ENCODE measurements at regions not wholly inside any gene's neighbourhood (a gene's known extent, or its start where the extent isn't known, plus 50 kb on each side); places are given as distances from the start of the nearest gene placed in this dataset.

DNA sequence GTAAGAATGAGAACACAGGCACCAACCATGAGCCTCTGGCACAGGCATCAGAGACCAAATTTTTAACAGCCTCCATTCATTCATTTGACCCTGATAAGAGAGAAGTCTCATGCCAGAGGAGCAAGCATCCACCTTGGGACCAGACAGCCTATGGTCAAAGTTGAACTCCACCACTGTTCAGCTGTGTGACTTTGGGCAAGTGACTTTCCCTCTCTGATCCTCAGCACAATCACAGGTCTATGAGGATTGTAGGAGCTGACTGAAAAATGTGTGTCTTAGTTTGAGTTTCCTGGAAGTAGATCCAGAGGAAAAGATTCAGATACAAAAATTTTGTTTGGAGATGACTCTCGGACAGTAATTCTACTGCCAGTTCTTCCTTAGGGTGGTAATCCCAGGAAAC lies 645.1 kb upstream of the DEFB115 start:
- TF ChIP-seq, protein P1, sequence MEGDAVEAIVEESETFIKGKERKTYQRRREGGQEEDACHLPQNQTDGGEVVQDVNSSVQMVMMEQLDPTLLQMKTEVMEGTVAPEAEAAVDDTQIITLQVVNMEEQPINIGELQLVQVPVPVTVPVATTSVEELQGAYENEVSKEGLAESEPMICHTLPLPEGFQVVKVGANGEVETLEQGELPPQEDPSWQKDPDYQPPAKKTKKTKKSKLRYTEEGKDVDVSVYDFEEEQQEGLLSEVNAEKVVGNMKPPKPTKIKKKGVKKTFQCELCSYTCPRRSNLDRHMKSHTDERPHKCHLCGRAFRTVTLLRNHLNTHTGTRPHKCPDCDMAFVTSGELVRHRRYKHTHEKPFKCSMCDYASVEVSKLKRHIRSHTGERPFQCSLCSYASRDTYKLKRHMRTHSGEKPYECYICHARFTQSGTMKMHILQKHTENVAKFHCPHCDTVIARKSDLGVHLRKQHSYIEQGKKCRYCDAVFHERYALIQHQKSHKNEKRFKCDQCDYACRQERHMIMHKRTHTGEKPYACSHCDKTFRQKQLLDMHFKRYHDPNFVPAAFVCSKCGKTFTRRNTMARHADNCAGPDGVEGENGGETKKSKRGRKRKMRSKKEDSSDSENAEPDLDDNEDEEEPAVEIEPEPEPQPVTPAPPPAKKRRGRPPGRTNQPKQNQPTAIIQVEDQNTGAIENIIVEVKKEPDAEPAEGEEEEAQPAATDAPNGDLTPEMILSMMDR (IDR thresholded peaks at IDR 0.05), result no peak
- TF ChIP-seq POLR2AphosphoS5 (IDR thresholded peaks at IDR 0.05) (no peak), EP300 (IDR thresholded peaks at IDR 0.05) (no peak), POLR2A (IDR thresholded peaks at IDR 0.05) (no peak)
